GM18873 (cell line): ENCODE measurements at regions not wholly inside any gene's neighbourhood (a gene's known extent, or its start where the extent isn't known, plus 50 kb on each side); places are given as distances from the start of the nearest gene placed in this dataset.
"Not testable (repeated sequence)": the region's sequence is repeated elsewhere in the genome, so short reads cannot be mapped to it uniquely, and the experiment has no call there.

Source experiments
- ATAC-seq: cut with Tn5 transposase; IDR thresholded peaks from one replicate; pipeline ENCODE4 v1.9.1; 2021; ENCODE audit warnings: mild to moderate bottlenecking, moderate library complexity, moderate number of reproducible peaks; ENCODE audit not compliant: unreplicated experiment, low FRiP score

- no peak for ATAC-seq
These were observed 113.9 kb upstream of the TMTC4 start for GRCh38 chr13:100788540-100788939.

GRCh38 chr13:100787899-100788298 is 113.3 kb upstream of the TMTC4 start:
- no peak for ATAC-seq

GRCh38 chr13:100776686-100777085 is 102.1 kb upstream of the TMTC4 start:
- not testable (repeated sequence) for ATAC-seq

GRCh38 chr13:100773923-100774663 is 99.5 kb upstream of the TMTC4 start:
- ATAC-seq, result no peak

GRCh38 chr13:100773429-100773828 is 98.8 kb upstream of the TMTC4 start:
- no peak for ATAC-seq

GRCh38 chr13:100767192-100767591 is 92.6 kb upstream of the TMTC4 start:
- no peak for ATAC-seq

GRCh38 chr13:100766570-100766969 is 92.0 kb upstream of the TMTC4 start:
- ATAC-seq, result not testable (repeated sequence)

GRCh38 chr13:100764937-100765336 is 90.3 kb upstream of the TMTC4 start:
- no peak for ATAC-seq

GRCh38 chr13:100762126-100762525 is 87.5 kb upstream of the TMTC4 start:
- ATAC-seq, result not testable (repeated sequence)

GRCh38 chr13:100755891-100756290 is 81.3 kb upstream of the TMTC4 start:
- no peak for ATAC-seq

GRCh38 chr13:100754459-100754858 is 79.9 kb upstream of the TMTC4 start:
- ATAC-seq, result no peak

- no peak for ATAC-seq
These were observed 78.8 kb upstream of the TMTC4 start for GRCh38 chr13:100753376-100753775.

- no peak for ATAC-seq
These were observed 77.2 kb upstream of the TMTC4 start for GRCh38 chr13:100751826-100752225.

- no peak for ATAC-seq
These were observed 72.5 kb upstream of the TMTC4 start for GRCh38 chr13:100746953-100747683.

GRCh38 chr13:100738176-100738855 is 63.7 kb upstream of the TMTC4 start:
- no peak for ATAC-seq

- no peak for ATAC-seq
These were observed 60.9 kb upstream of the TMTC4 start for GRCh38 chr13:100735494-100735893.

- ATAC-seq, result no peak
These were observed 59.7 kb upstream of the TMTC4 start for GRCh38 chr13:100734194-100734720.

GRCh38 chr13:100733261-100733660 is 58.7 kb upstream of the TMTC4 start:
- no peak for ATAC-seq

- ATAC-seq, result no peak
These were observed 53.6 kb upstream of the TMTC4 start for GRCh38 chr13:100728201-100728600.

- ATAC-seq, result no peak
These were observed 50.9 kb upstream of the TMTC4 start for GRCh38 chr13:100725472-100725871.

- ATAC-seq, result no peak
These were observed 50.0 kb upstream of the TMTC4 start for GRCh38 chr13:100724568-100724967.
